H1 (cell line): ENCODE measurements at regions not wholly inside any gene's neighbourhood (a gene's known extent, or its start where the extent isn't known, plus 50 kb on each side); places are given as distances from the start of the nearest gene placed in this dataset.

ENCODE experiments used
- CTCF ChIA-PET: fragments of 300-600 bp; sonication (Branson Sonifier 250); formaldehyde crosslinking; loops from one replicate; lab custom pipeline; 2021; ENCODE audit not compliant: partially characterized antibody; lab: Charles Lee
- POLR2A ChIA-PET: fragments of 300-600 bp; sonication (Branson Sonifier 250); formaldehyde crosslinking; loops from one replicate; lab custom pipeline; 2021; ENCODE audit warnings: inconsistent platforms; ENCODE audit not compliant: partially characterized antibody; lab: Charles Lee
- DNase-seq, 2 experiments: peaks; one replicate each; pipeline versions ENCODE4 v3.0.0 to v3.0.0-alpha.2; 2010 to 2022; ENCODE audit warnings: low spot score in 2 of 2, low read depth in 1 of 2, mixed read lengths in 1 of 2
- FAIRE-seq: peaks from 2 replicates; lab custom pipeline; 2011; peaks lifted over from hg19 to GRCh38; lab: Jason Lieb, UNC
- H2AFZ ChIP-seq: 2 replicates; pipeline ENCODE4 v1.8.1; 2012; ENCODE audit warnings: low read length, inconsistent platforms
- H2AK5ac ChIP-seq: 2 replicates; pipeline ENCODE4 v1.6.1; 2013; ENCODE audit warnings: low read depth, low read length
- H2BK120ac ChIP-seq: replicated peaks from 2 replicates; pipeline ENCODE3; 2013; ENCODE audit warnings: low read depth, low read length, inconsistent platforms
- H2BK12ac ChIP-seq: 2 replicates; pipeline ENCODE4 v1.6.1; 2013; ENCODE audit warnings: low read depth, low read length
- H2BK15ac ChIP-seq: 2 replicates; pipeline ENCODE4 v1.6.1; 2013; ENCODE audit warnings: low read length
- H2BK20ac ChIP-seq: 2 replicates; pipeline ENCODE4 v1.6.1; 2013; ENCODE audit warnings: low read length
- H2BK5ac ChIP-seq: 2 replicates; pipeline ENCODE4 v1.6.1; 2013; ENCODE audit warnings: low read depth, low read length
- H3K14ac ChIP-seq: 2 replicates; pipeline ENCODE4 v1.6.1; 2013; ENCODE audit warnings: inconsistent platforms; ENCODE audit not compliant: insufficient read length
- H3K18ac ChIP-seq: 2 replicates; pipeline ENCODE4 v1.6.1; 2013; ENCODE audit warnings: low read length; ENCODE audit errors: extremely low read depth
- H3K23ac ChIP-seq: 2 replicates; pipeline ENCODE4 v1.6.1; 2013; ENCODE audit warnings: inconsistent platforms; ENCODE audit not compliant: insufficient read length
- H3K23me2 ChIP-seq: 2 replicates; pipeline ENCODE4 v1.6.1; 2013; ENCODE audit warnings: low read depth, low read length
- H3K27ac ChIP-seq: 2 replicates; pipeline ENCODE4 v1.6.1; 2011; ENCODE audit warnings: low read depth, low read length, inconsistent platforms
- H3K27me3 ChIP-seq, 4 experiments: replicated peaks in 1 of 4; 1 replicate in 1 of 4; 2 replicates in 3 of 4; pipeline versions ENCODE4 v1.6.1 to v1.8.1; 2011 to 2013; ENCODE audit warnings: low read length in 3 of 4, mild to moderate bottlenecking in 3 of 4, inconsistent platforms in 2 of 4, mixed read lengths in 2 of 4, moderate library complexity in 1 of 4; ENCODE audit not compliant: control insufficient read depth in 3 of 4, insufficient read depth in 3 of 4; ENCODE audit errors: extremely low read depth in 1 of 4
- H3K36me3 ChIP-seq, 4 experiments: 2 replicates each; pipeline versions ENCODE4 v1.6.1 to v1.8.1; 2011 to 2013; ENCODE audit warnings: mild to moderate bottlenecking in 4 of 4, low read length in 3 of 4, moderate library complexity in 2 of 4, control low read depth in 1 of 4, inconsistent platforms in 1 of 4; ENCODE audit not compliant: insufficient read depth in 4 of 4, control insufficient read depth in 2 of 4
- H3K4ac ChIP-seq: replicated peaks from 2 replicates; pipeline ENCODE3; 2013; ENCODE audit warnings: low read length, low read depth, mixed read lengths, inconsistent platforms; ENCODE audit not compliant: insufficient read length
- H3K4me1 ChIP-seq, 4 experiments: replicated peaks in 1 of 4; 1 replicate in 1 of 4; 2 replicates in 3 of 4; pipeline versions ENCODE4 v1.6.1 to v1.8.1; 2011 to 2013; ENCODE audit warnings: low read length in 3 of 4, inconsistent platforms in 2 of 4, mixed read lengths in 1 of 4; ENCODE audit not compliant: insufficient read depth in 4 of 4, control insufficient read depth in 3 of 4
- H3K4me2 ChIP-seq, 2 experiments: 2 replicates each; pipeline versions ENCODE4 v1.6.1 to v1.8.1; 2011 to 2013; ENCODE audit warnings: low read depth in 2 of 2, low read length in 2 of 2, control low read depth in 1 of 2, inconsistent platforms in 1 of 2, mild to moderate bottlenecking in 1 of 2; ENCODE audit not compliant: insufficient read depth in 1 of 2
- H3K4me3 ChIP-seq, 4 experiments: fragments of 200-600, 300-600 bp in 1 of 4; sonication (generic), shearing (Covaris generic), sonication (Bioruptor Twin) in 1 of 4; 2 replicates each; pipeline versions ENCODE4 v1.5.1 to v1.8.1; 2011 to 2016; ENCODE audit warnings: low read length in 4 of 4, low read depth in 3 of 4, control low read depth in 2 of 4, inconsistent platforms in 2 of 4, mild to moderate bottlenecking in 2 of 4, mixed read lengths in 1 of 4, moderate library complexity in 1 of 4; ENCODE audit not compliant: insufficient read depth in 2 of 4; ENCODE audit errors: extremely low read depth in 1 of 4
- H3K56ac ChIP-seq: replicated peaks from 2 replicates; pipeline ENCODE3; 2013; ENCODE audit warnings: low read depth, mild to moderate bottlenecking, mixed read lengths, low read length, inconsistent platforms; ENCODE audit not compliant: insufficient read length
- H3K79me1 ChIP-seq: 2 replicates; pipeline ENCODE4 v1.6.1; 2013; ENCODE audit warnings: low read depth, low read length, control low read depth
- H3K79me2 ChIP-seq, 2 experiments: 2 replicates each; pipeline versions ENCODE4 v1.6.1 to v1.8.1; 2012 to 2013; ENCODE audit warnings: low read length in 2 of 2, mild to moderate bottlenecking in 2 of 2, inconsistent platforms in 1 of 2; ENCODE audit not compliant: insufficient read depth in 2 of 2, control insufficient read depth in 1 of 2
- H3K9ac ChIP-seq, 4 experiments: replicated peaks in 1 of 4; 1 replicate in 1 of 4; 2 replicates in 3 of 4; pipeline versions ENCODE4 v1.6.1 to v1.8.1; 2011 to 2013; ENCODE audit warnings: low read depth in 3 of 4, low read length in 3 of 4, control low read depth in 2 of 4, mild to moderate bottlenecking in 2 of 4, moderate library complexity in 2 of 4, inconsistent platforms in 1 of 4; ENCODE audit errors: extremely low read depth in 1 of 4
- H3K9me3 ChIP-seq, 2 experiments: 2 replicates each; pipeline versions ENCODE4 v1.6.1 to v1.8.1; 2012 to 2013; ENCODE audit warnings: mild to moderate bottlenecking in 2 of 2, moderate library complexity in 2 of 2, control low read depth in 1 of 2, inconsistent platforms in 1 of 2, low read depth in 1 of 2, low read length in 1 of 2, mixed read lengths in 1 of 2; ENCODE audit not compliant: insufficient read depth in 2 of 2
- H4K20me1 ChIP-seq, 2 experiments: replicated peaks in 1 of 2; 2 replicates each; pipeline versions ENCODE3 to v1.8.1; 2011 to 2013; ENCODE audit warnings: inconsistent platforms in 2 of 2, low read length in 2 of 2, mild to moderate bottlenecking in 1 of 2; ENCODE audit not compliant: insufficient read depth in 2 of 2, control insufficient read depth in 1 of 2
- H4K5ac ChIP-seq: 2 replicates; pipeline ENCODE4 v1.6.1; 2013; ENCODE audit warnings: low read length, low read depth, mixed read lengths, inconsistent platforms; ENCODE audit not compliant: insufficient read length
- H4K8ac ChIP-seq: 2 replicates; pipeline ENCODE4 v1.8.0; 2013; ENCODE audit warnings: mild to moderate bottlenecking, moderate library complexity, low read length, inconsistent platforms; ENCODE audit not compliant: insufficient read depth; ENCODE audit errors: extremely low read depth
- H4K91ac ChIP-seq: replicated peaks from 2 replicates; pipeline ENCODE3; 2013; ENCODE audit warnings: low read length, mixed read lengths, inconsistent platforms; ENCODE audit not compliant: insufficient read length
- CHD1 ChIP-seq: IDR thresholded peaks from 2 replicates; pipeline ENCODE4 v1.6.1; 2012; ENCODE audit warnings: low read depth, low read length, improper control_type of control experiment
- CHD2 ChIP-seq: IDR thresholded peaks from 2 replicates; pipeline ENCODE4 v1.6.1; 2012; ENCODE audit warnings: low read length, improper control_type of control experiment
- CREB1 ChIP-seq: IDR thresholded peaks from 2 replicates; pipeline ENCODE4 v1.6.1; 2012; ENCODE audit warnings: inconsistent platforms
- EGR1 ChIP-seq: IDR thresholded peaks from 2 replicates; pipeline ENCODE4 v1.6.1; 2011; ENCODE audit warnings: low read depth, low read length, borderline replicate concordance
- KDM4A ChIP-seq: IDR thresholded peaks from one replicate; pipeline ENCODE4 v1.7.1; 2012; ENCODE audit warnings: low read depth, mild to moderate bottlenecking, moderate library complexity, low read length, inconsistent platforms; ENCODE audit not compliant: severe bottlenecking
- PHF8 ChIP-seq: fragments of 200-600 bp; sonication (generic); conservative IDR thresholded peaks from 2 replicates; pipeline ENCODE4 v1.7.1; 2012; ENCODE audit warnings: low read depth, mild to moderate bottlenecking, inconsistent platforms, low read length, moderate library complexity
- RXRA ChIP-seq: IDR thresholded peaks from 2 replicates; pipeline ENCODE4 v1.6.1; 2011; ENCODE audit warnings: low read depth, mild to moderate bottlenecking, low read length, moderate library complexity; ENCODE audit not compliant: insufficient read depth
- SRF ChIP-seq: IDR thresholded peaks from 2 replicates; pipeline ENCODE4 v1.6.1; 2011; ENCODE audit warnings: mild to moderate bottlenecking, low read depth, low read length, moderate library complexity
- TBP ChIP-seq: IDR thresholded peaks from 2 replicates; pipeline ENCODE4 v1.6.1; 2011; ENCODE audit warnings: low read depth, low read length, improper control_type of control experiment
- WGBS, 2 experiments: shearing (Covaris generic) in 1 of 2; methylation state at CpG; one replicate each; pipeline versions ENCODE4 v1.1.6 to v1.1.7; 2013 to 2015; ENCODE audit warnings: low lambda C conversion rate in 2 of 2, mixed read lengths in 2 of 2, inconsistent platforms in 1 of 2, low coverage in 1 of 2, missing lambda C conversion rate in 1 of 2; ENCODE audit not compliant: insufficient replicate concordance in 2 of 2, insufficient coverage in 1 of 2, insufficient read length in 1 of 2; ENCODE audit errors: extremely low coverage in 1 of 2, missing lambda C conversion rate in 1 of 2; 5-methylcytosine and 5-hydroxymethylcytosine counted together
- TF ChIP-seq, protein P1 (sequence below): IDR thresholded peaks from 2 replicates; pipeline ENCODE4 v1.6.1; 2012; ENCODE audit warnings: inconsistent platforms
- TF ChIP-seq, protein P2 (sequence below), 3 experiments: IDR thresholded peaks; 1 replicate in 2 of 3; 2 replicates in 1 of 3; pipeline versions ENCODE4 v1.5.1 to v1.6.1; 2011; ENCODE audit warnings: low read length in 3 of 3, mild to moderate bottlenecking in 3 of 3, inconsistent platforms in 2 of 3, low read depth in 1 of 3, moderate library complexity in 1 of 3; ENCODE audit not compliant: insufficient read depth in 1 of 3; ENCODE audit errors: control extremely low read depth in 1 of 3

DNA sequence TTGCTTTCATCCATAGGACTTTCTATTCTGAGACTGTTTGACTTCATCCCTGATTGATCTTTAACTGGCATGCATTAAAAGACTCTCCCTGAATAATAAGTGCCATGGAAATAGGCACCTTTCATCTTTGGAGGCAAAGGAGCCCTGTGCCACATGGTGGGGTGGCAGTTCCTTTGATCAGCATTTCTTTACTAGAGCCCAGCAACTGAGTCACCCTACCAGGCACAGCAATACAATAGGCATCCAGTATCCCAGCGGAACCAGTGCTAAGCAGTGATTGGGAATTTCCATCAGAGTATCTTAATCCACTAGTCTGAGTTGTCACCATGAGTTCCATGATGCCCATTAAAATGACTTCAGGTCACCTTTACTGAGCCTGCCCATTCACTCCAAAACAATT lies 476.1 kb upstream of the MPDZ start:
- no peaks in the 10 kb centered on the region for H3K9me3 ChIP-seq
- 93% methylated on average over 1 of the region's 1 CpG; no CpG with 5 or more reads in 1 of the 2 experiments for WGBS, 2 experiments
- H3K27ac ChIP-seq = no peak overlapping the region
- no peak overlapping the region for H3K56ac ChIP-seq
- no peak overlapping the region for H2BK5ac ChIP-seq
- H3K79me2 ChIP-seq = no peaks in the 10 kb centered on the region
- no peak overlapping the region for H2AFZ ChIP-seq
- no peak overlapping the region for H4K8ac ChIP-seq
- no peak overlapping the region for H3K23ac ChIP-seq
- no peaks in the 10 kb centered on the region for H3K4me1 ChIP-seq
- ChIA-PET CTCF (no interaction called here), POLR2A (no interaction called here)
- no peak overlapping the region for H3K9ac ChIP-seq
- H3K4me3 ChIP-seq = no peak overlapping the region
- FAIRE-seq (no peak), DNase-seq (no peak)
- no peak overlapping the region for H2BK12ac ChIP-seq
- H2AK5ac ChIP-seq = no peak overlapping the region
- H3K27me3 ChIP-seq = no peaks in the 10 kb centered on the region
- H3K18ac ChIP-seq = no peak overlapping the region
- H3K4ac ChIP-seq = no peak overlapping the region
- H4K91ac ChIP-seq = no peak overlapping the region
- no peaks in the 10 kb centered on the region for H3K23me2 ChIP-seq
- H2BK20ac ChIP-seq = no peak overlapping the region
- no peak overlapping the region for H3K4me2 ChIP-seq
- H4K5ac ChIP-seq = no peak overlapping the region
- no peak overlapping the region for H2BK120ac ChIP-seq
- no peaks in the 10 kb centered on the region for H3K36me3 ChIP-seq
- no peak overlapping the region for H3K14ac ChIP-seq
- no peaks in the 10 kb centered on the region for H4K20me1 ChIP-seq
- H3K79me1 ChIP-seq = no peaks in the 10 kb centered on the region
- no peak overlapping the region for H2BK15ac ChIP-seq
- TF ChIP-seq CHD2 (no peak), EGR1 (no peak), SRF (no peak), TBP (no peak), CREB1 (no peak), RXRA (no peak), PHF8 (no peak), CHD1 (no peak), KDM4A (no peak)
- TF ChIP-seq, protein P1, sequence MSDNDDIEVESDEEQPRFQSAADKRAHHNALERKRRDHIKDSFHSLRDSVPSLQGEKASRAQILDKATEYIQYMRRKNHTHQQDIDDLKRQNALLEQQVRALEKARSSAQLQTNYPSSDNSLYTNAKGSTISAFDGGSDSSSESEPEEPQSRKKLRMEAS = no peak
- TF ChIP-seq, protein P2, sequence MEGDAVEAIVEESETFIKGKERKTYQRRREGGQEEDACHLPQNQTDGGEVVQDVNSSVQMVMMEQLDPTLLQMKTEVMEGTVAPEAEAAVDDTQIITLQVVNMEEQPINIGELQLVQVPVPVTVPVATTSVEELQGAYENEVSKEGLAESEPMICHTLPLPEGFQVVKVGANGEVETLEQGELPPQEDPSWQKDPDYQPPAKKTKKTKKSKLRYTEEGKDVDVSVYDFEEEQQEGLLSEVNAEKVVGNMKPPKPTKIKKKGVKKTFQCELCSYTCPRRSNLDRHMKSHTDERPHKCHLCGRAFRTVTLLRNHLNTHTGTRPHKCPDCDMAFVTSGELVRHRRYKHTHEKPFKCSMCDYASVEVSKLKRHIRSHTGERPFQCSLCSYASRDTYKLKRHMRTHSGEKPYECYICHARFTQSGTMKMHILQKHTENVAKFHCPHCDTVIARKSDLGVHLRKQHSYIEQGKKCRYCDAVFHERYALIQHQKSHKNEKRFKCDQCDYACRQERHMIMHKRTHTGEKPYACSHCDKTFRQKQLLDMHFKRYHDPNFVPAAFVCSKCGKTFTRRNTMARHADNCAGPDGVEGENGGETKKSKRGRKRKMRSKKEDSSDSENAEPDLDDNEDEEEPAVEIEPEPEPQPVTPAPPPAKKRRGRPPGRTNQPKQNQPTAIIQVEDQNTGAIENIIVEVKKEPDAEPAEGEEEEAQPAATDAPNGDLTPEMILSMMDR (IDR thresholded peaks at IDR 0.05; ENCODE audit: control extremely low read depth in 1 of 3, insufficient read depth in 1 of 3, low read depth in 1 of 3, low read length in 3 of 3) = no peak
